IMR-90 (cell line): ENCODE measurements at regions not wholly inside any gene's neighbourhood (a gene's known extent, or its start where the extent isn't known, plus 50 kb on each side); places are given as distances from the start of the nearest gene placed in this dataset.

Source experiments
- CTCF ChIP-seq: conservative IDR thresholded peaks from 2 replicates; pipeline ENCODE4 v1.5.1; 2012; ENCODE audit warnings: mild to moderate bottlenecking, low read depth, low read length, improper control_type of control experiment
- POLR2A ChIP-seq: IDR thresholded peaks from 2 replicates; pipeline ENCODE4 v1.6.1; 2012; ENCODE audit warnings: mild to moderate bottlenecking, low read depth, low read length
- RAD21 ChIP-seq: IDR thresholded peaks from 2 replicates; pipeline ENCODE4 v1.6.1; 2012; ENCODE audit warnings: low read length, improper control_type of control experiment
- SMC3 ChIP-seq: fragments of 150-350 bp; IDR thresholded peaks from 2 replicates; pipeline ENCODE4 v1.6.1; 2016; ENCODE audit warnings: low read depth, mild to moderate bottlenecking, antibody characterized with exemption, low read length, moderate library complexity
- USF2 ChIP-seq: fragments of 150-350 bp; IDR thresholded peaks from 2 replicates; pipeline ENCODE4 v1.6.1; 2017; ENCODE audit warnings: mild to moderate bottlenecking, antibody characterized with exemption, low read length, low read depth
- TF ChIP-seq, protein P1 (sequence below): fragments of 150-350 bp; IDR thresholded peaks from 2 replicates; pipeline ENCODE4 v1.6.1; 2016; ENCODE audit warnings: low read depth, mild to moderate bottlenecking, low read length, moderate library complexity, borderline replicate concordance

GRCh38 chr6:143616741-143617140 lies 61.0 kb upstream of the PHACTR2 start:
- no peak for TF ChIP-seq RAD21
- TF ChIP-seq, protein P1, sequence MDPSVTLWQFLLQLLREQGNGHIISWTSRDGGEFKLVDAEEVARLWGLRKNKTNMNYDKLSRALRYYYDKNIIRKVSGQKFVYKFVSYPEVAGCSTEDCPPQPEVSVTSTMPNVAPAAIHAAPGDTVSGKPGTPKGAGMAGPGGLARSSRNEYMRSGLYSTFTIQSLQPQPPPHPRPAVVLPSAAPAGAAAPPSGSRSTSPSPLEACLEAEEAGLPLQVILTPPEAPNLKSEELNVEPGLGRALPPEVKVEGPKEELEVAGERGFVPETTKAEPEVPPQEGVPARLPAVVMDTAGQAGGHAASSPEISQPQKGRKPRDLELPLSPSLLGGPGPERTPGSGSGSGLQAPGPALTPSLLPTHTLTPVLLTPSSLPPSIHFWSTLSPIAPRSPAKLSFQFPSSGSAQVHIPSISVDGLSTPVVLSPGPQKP, result no peak
- no peak for TF ChIP-seq CTCF
- no peak for TF ChIP-seq USF2
- TF ChIP-seq SMC3, result no peak
- TF ChIP-seq POLR2A, result no peak
